Effector memory CD8-positive, alpha-beta T cell (primary cell): ENCODE measurements at regions not wholly inside any gene's neighbourhood (a gene's known extent, or its start where the extent isn't known, plus 50 kb on each side); places are given as distances from the start of the nearest gene placed in this dataset.
"Not testable (repeated sequence)": the region's sequence is repeated elsewhere in the genome, so short reads cannot be mapped to it uniquely, and the experiment has no call there.

Experiments
- ATAC-seq: fragments of 150-1000 bp; cut with Tn5 transposase; replicated peaks from 2 replicates; pipeline ENCODE4 v1.10.0; 2021; ENCODE audit warnings: mild to moderate bottlenecking, moderate library complexity
- DNase-seq, 3 experiments: peaks; one replicate each; pipeline ENCODE4 v3.0.0; 2021
- H3K27ac Mint-ChIP-seq, 2 donors: one replicate each; pipeline ENCODE4 v1.8.0; 2022; ENCODE audit warnings: mild to moderate bottlenecking in 2 of 2, mixed read lengths in 2 of 2, moderate library complexity in 2 of 2
- H3K27me3 Mint-ChIP-seq, 2 donors: one replicate each; pipeline ENCODE4 v1.8.0; 2022; ENCODE audit warnings: mixed read lengths in 2 of 2
- H3K36me3 Mint-ChIP-seq: one replicate; pipeline ENCODE4 v1.8.0; 2022; ENCODE audit warnings: mild to moderate bottlenecking, moderate library complexity, mixed read lengths; ENCODE audit not compliant: insufficient read depth
- H3K4me1 Mint-ChIP-seq, 2 donors: one replicate each; pipeline ENCODE4 v1.8.0; 2022; ENCODE audit warnings: low read depth in 2 of 2, mixed read lengths in 2 of 2
- H3K4me3 Mint-ChIP-seq, 2 donors: one replicate each; pipeline ENCODE4 v1.8.0; 2022; ENCODE audit warnings: mild to moderate bottlenecking in 2 of 2, mixed read lengths in 2 of 2, moderate library complexity in 2 of 2
- H3K9me3 Mint-ChIP-seq, 2 donors: one replicate each; pipeline ENCODE4 v1.8.0; 2022; ENCODE audit warnings: mixed read lengths in 2 of 2

- Mint-ChIP-seq H3K4me1 (peaks cover 0 to 4% of the 10 kb centered on the region in 2 donors), H3K9me3 (no peaks in the 10 kb centered on the region), H3K36me3 (peaks cover 4% of the 10 kb centered on the region), H3K4me3 (no peak overlapping the region), H3K27me3 (peaks cover 17 to 43% of the 10 kb centered on the region in 2 donors), H3K27ac (no peak overlapping the region)
- ATAC-seq (no peak), DNase-seq (no peak)
These were observed 99.1 kb upstream of the HES1 start for GRCh38 chr3:194036842-194037241.

- H3K36me3 Mint-ChIP-seq, H3K27ac Mint-ChIP-seq, H3K9me3 Mint-ChIP-seq, H3K4me1 Mint-ChIP-seq, ATAC-seq, DNase-seq, H3K4me3 Mint-ChIP-seq: not testable (repeated sequence)
- H3K27me3 Mint-ChIP-seq = peaks cover 17 to 40% of the 10 kb centered on the region in 2 donors
These were observed 97.6 kb upstream of the HES1 start for GRCh38 chr3:194038346-194038745.

- no peaks in the 10 kb centered on the region for H3K9me3 Mint-ChIP-seq
- H3K4me1 Mint-ChIP-seq = peaks cover 0 to 4% of the 10 kb centered on the region in 2 donors
- peaks cover 4% of the 10 kb centered on the region for H3K36me3 Mint-ChIP-seq
- peaks cover 14 to 40% of the 10 kb centered on the region in 2 donors for H3K27me3 Mint-ChIP-seq
- no peak overlapping the region for H3K4me3 Mint-ChIP-seq
- no peak for DNase-seq
- H3K27ac Mint-ChIP-seq = no peak overlapping the region
- ATAC-seq = no peak
These were observed 97.0 kb upstream of the HES1 start for GRCh38 chr3:194038960-194039359.

- peak overlapping the region in 1 of 2 donors; percentile 63 for H3K27ac Mint-ChIP-seq
- no peak for ATAC-seq
- no peak for DNase-seq
- H3K4me3 Mint-ChIP-seq = no peak overlapping the region
- peaks cover 4% of the 10 kb centered on the region for H3K36me3 Mint-ChIP-seq
- H3K27me3 Mint-ChIP-seq = peaks cover 6 to 47% of the 10 kb centered on the region in 2 donors
- H3K4me1 Mint-ChIP-seq = peaks cover 0 to 4% of the 10 kb centered on the region in 2 donors
- no peaks in the 10 kb centered on the region for H3K9me3 Mint-ChIP-seq
These were observed 95.3 kb upstream of the HES1 start for GRCh38 chr3:194040516-194041273.

GRCh38 chr3:194042927-194043326 lies 93.0 kb upstream of the HES1 start:
- ATAC-seq (no peak), DNase-seq (no peak)
- Mint-ChIP-seq H3K9me3 (no peaks in the 10 kb centered on the region), H3K27ac (no peak overlapping the region), H3K27me3 (peaks cover 6 to 48% of the 10 kb centered on the region in 2 donors), H3K4me3 (no peak overlapping the region), H3K36me3 (peaks cover 4% of the 10 kb centered on the region), H3K4me1 (peaks cover 0 to 4% of the 10 kb centered on the region in 2 donors)

- Mint-ChIP-seq H3K27ac (no peak overlapping the region), H3K27me3 (peaks cover 6 to 48% of the 10 kb centered on the region in 2 donors), H3K36me3 (peaks cover 4% of the 10 kb centered on the region), H3K4me3 (no peak overlapping the region), H3K9me3 (no peaks in the 10 kb centered on the region), H3K4me1 (peaks cover 0 to 4% of the 10 kb centered on the region in 2 donors)
- no peak for DNase-seq
- no peak for ATAC-seq
These were observed 92.4 kb upstream of the HES1 start for GRCh38 chr3:194043516-194043915.

- Mint-ChIP-seq H3K4me3 (no peak overlapping the region), H3K27me3 (peaks cover 6 to 46% of the 10 kb centered on the region in 2 donors), H3K27ac (no peak overlapping the region), H3K9me3 (no peaks in the 10 kb centered on the region), H3K4me1 (peaks cover 0 to 4% of the 10 kb centered on the region in 2 donors), H3K36me3 (no peaks in the 10 kb centered on the region)
- ATAC-seq (no peak), DNase-seq (no peak)
These were observed 90.7 kb upstream of the HES1 start for GRCh38 chr3:194045289-194045688.

- Mint-ChIP-seq H3K36me3 (no peaks in the 10 kb centered on the region), H3K27ac (no peak overlapping the region), H3K27me3 (peaks cover 2 to 40% of the 10 kb centered on the region in 2 donors), H3K9me3 (no peaks in the 10 kb centered on the region), H3K4me3 (no peak overlapping the region), H3K4me1 (peaks cover 0 to 2% of the 10 kb centered on the region in 2 donors)
- DNase-seq (no peak), ATAC-seq (no peak)
These were observed 90.0 kb upstream of the HES1 start for GRCh38 chr3:194045919-194046318.

- Mint-ChIP-seq H3K27ac (no peak overlapping the region), H3K36me3 (no peaks in the 10 kb centered on the region)
These were observed 89.4 kb upstream of the HES1 start for GRCh38 chr3:194046531-194046930.

GRCh38 chr3:194046995-194047645 lies 88.8 kb upstream of the HES1 start:
- no peak for DNase-seq
- ATAC-seq = no peak
- Mint-ChIP-seq H3K4me3 (no peak overlapping the region), H3K9me3 (peaks cover 3 to 6% of the 10 kb centered on the region in 2 donors), H3K27me3 (peaks cover 0 to 41% of the 10 kb centered on the region in 2 donors), H3K36me3 (no peaks in the 10 kb centered on the region), H3K27ac (no peak overlapping the region), H3K4me1 (peaks cover 0 to 2% of the 10 kb centered on the region in 2 donors)

More at GRCh38 chr3:194046531-194046930, 89.4 kb upstream of the HES1 start:
- Mint-ChIP-seq H3K4me1 (no peaks in the 10 kb centered on the region), H3K27me3 (peaks cover 0 to 36% of the 10 kb centered on the region in 2 donors), H3K9me3 (no peaks in the 10 kb centered on the region), H3K4me3 (no peak overlapping the region)
- no peak for DNase-seq
- ATAC-seq = no peak

GRCh38 chr3:194049394-194049793 lies 86.6 kb upstream of the HES1 start:
- H3K27ac Mint-ChIP-seq = no peak overlapping the region
- H3K36me3 Mint-ChIP-seq = no peaks in the 10 kb centered on the region
- DNase-seq (no peak), ATAC-seq (no peak)
- peaks cover 14 to 42% of the 10 kb centered on the region in 2 donors for H3K27me3 Mint-ChIP-seq
- H3K4me1 Mint-ChIP-seq = peaks cover 0 to 2% of the 10 kb centered on the region in 2 donors
- no peak overlapping the region for H3K4me3 Mint-ChIP-seq
- peaks cover 4 to 7% of the 10 kb centered on the region in 2 donors for H3K9me3 Mint-ChIP-seq

- Mint-ChIP-seq H3K4me1 (peaks cover 0 to 2% of the 10 kb centered on the region in 2 donors), H3K36me3 (no peaks in the 10 kb centered on the region), H3K4me3 (no peak overlapping the region), H3K9me3 (peaks cover 4 to 7% of the 10 kb centered on the region in 2 donors), H3K27me3 (peaks cover 24 to 44% of the 10 kb centered on the region in 2 donors), H3K27ac (no peak overlapping the region)
- DNase-seq (no peak), ATAC-seq (no peak)
These were observed 85.1 kb upstream of the HES1 start for GRCh38 chr3:194050782-194051320.

- H3K27ac Mint-ChIP-seq = no peak overlapping the region
- DNase-seq = no peak
- H3K36me3 Mint-ChIP-seq = no peaks in the 10 kb centered on the region
- H3K4me1 Mint-ChIP-seq = peaks cover 0 to 2% of the 10 kb centered on the region in 2 donors
- no peak for ATAC-seq
- H3K9me3 Mint-ChIP-seq = peaks cover 4 to 7% of the 10 kb centered on the region in 2 donors
- H3K4me3 Mint-ChIP-seq = no peak overlapping the region
- H3K27me3 Mint-ChIP-seq = peaks cover 28 to 51% of the 10 kb centered on the region in 2 donors
These were observed 84.4 kb upstream of the HES1 start for GRCh38 chr3:194051366-194052149.
